HEK293 (cell line): ENCODE measurements at regions not wholly inside any gene's neighbourhood (a gene's known extent, or its start where the extent isn't known, plus 50 kb on each side); places are given as distances from the start of the nearest gene placed in this dataset.
A peak's percentile ranks its signal among the peaks of the same experiment; 100 is the strongest.

Experiments used
- CTCF ChIA-PET: fragments of 350-600 bp; formaldehyde crosslinking; extraction: SDS; loops from one replicate; lab custom pipeline; 2021; ENCODE audit warnings: antibody characterized with exemption; lab: Yijun Ruan, JAX
- POLR2A ChIA-PET: fragments of 300-600 bp; formaldehyde crosslinking; extraction: SDS; loops from one replicate; lab custom pipeline; 2020; ENCODE audit warnings: antibody characterized with exemption, inconsistent platforms; lab: Yijun Ruan, JAX
- H3K27ac ChIP-seq: fragments of 200-500 bp; sonication (Bioruptor generic); 2 replicates; pipeline ENCODE4 v1.5.1; 2014; ENCODE audit warnings: low read depth, low read length, control low read depth, inconsistent platforms; ENCODE audit errors: extremely low read depth
- H3K36me3 ChIP-seq, 2 experiments: fragments of 200-500 bp in 1 of 2; sonication (Bioruptor generic) in 1 of 2; 1 replicate in 1 of 2; 2 replicates in 1 of 2; pipeline ENCODE4 v1.5.1; 2014 to 2017; ENCODE audit warnings: inconsistent platforms in 2 of 2, low read length in 2 of 2; ENCODE audit not compliant: control insufficient read depth in 2 of 2, insufficient read depth in 1 of 2
- H3K4me1 ChIP-seq: fragments of 200-500 bp; sonication (Bioruptor generic); 2 replicates; pipeline ENCODE4 v1.5.1; 2014; ENCODE audit warnings: mild to moderate bottlenecking, low read length, inconsistent platforms; ENCODE audit not compliant: control insufficient read depth, insufficient read depth
- H3K4me3 ChIP-seq: 2 replicates; pipeline ENCODE4 v1.5.1; 2011; ENCODE audit warnings: low read depth, mild to moderate bottlenecking, control low read depth, low read length, moderate library complexity
- H3K9me3 ChIP-seq: fragments of 200-500 bp; sonication (Bioruptor generic); 2 replicates; pipeline ENCODE4 v1.5.1; 2014; ENCODE audit warnings: low read depth, low read length, inconsistent platforms; ENCODE audit not compliant: control insufficient read depth, insufficient read depth
- CTCF ChIP-seq: fragments of 450-650 bp; formaldehyde crosslinking; IDR thresholded peaks from 2 replicates; pipeline ENCODE4 v1.5.1; 2016; ENCODE audit warnings: missing biosample characterization, missing genetic modification characterization
- EGR2 ChIP-seq: fragments of 450-650 bp; formaldehyde crosslinking; IDR thresholded peaks from 2 replicates; pipeline ENCODE4 v1.5.1; 2016; ENCODE audit warnings: low read depth, missing biosample characterization, missing genetic modification characterization
- HIC1 ChIP-seq: fragments of 450-650 bp; formaldehyde crosslinking; IDR thresholded peaks from 2 replicates; pipeline ENCODE4 v1.5.1; 2016; ENCODE audit warnings: missing biosample characterization, missing genetic modification characterization
- SCRT2 ChIP-seq: fragments of 450-650 bp; formaldehyde crosslinking; IDR thresholded peaks from 2 replicates; pipeline ENCODE4 v1.5.1; 2016; ENCODE audit warnings: missing biosample characterization, missing genetic modification characterization
- ZBTB21 ChIP-seq: fragments of 450-650 bp; formaldehyde crosslinking; IDR thresholded peaks from 2 replicates; pipeline ENCODE4 v1.5.1; 2017; ENCODE audit warnings: missing biosample characterization, missing genetic modification characterization
- ZBTB6 ChIP-seq: fragments of 450-650 bp; formaldehyde crosslinking; IDR thresholded peaks from 2 replicates; pipeline ENCODE4 v1.5.1; 2017; ENCODE audit warnings: missing biosample characterization, missing genetic modification characterization
- ZFHX2 ChIP-seq: fragments of 450-650 bp; formaldehyde crosslinking; conservative IDR thresholded peaks from 2 replicates; pipeline ENCODE4 v1.5.1; 2016; ENCODE audit warnings: missing biosample characterization, missing genetic modification characterization
- ZNF10 ChIP-seq: fragments of 450-650 bp; formaldehyde crosslinking; IDR thresholded peaks from 2 replicates; pipeline ENCODE4 v1.5.1; 2017; ENCODE audit warnings: missing biosample characterization, missing genetic modification characterization
- ZNF138 ChIP-seq: fragments of 450-650 bp; formaldehyde crosslinking; IDR thresholded peaks from 2 replicates; pipeline ENCODE4 v1.5.1; 2016; ENCODE audit warnings: missing biosample characterization, missing genetic modification characterization, borderline replicate concordance
- ZNF239 ChIP-seq: fragments of 450-650 bp; formaldehyde crosslinking; IDR thresholded peaks from 2 replicates; pipeline ENCODE4 v1.5.1; 2016; ENCODE audit warnings: missing biosample characterization, missing genetic modification characterization
- ZNF398 ChIP-seq: fragments of 450-650 bp; formaldehyde crosslinking; IDR thresholded peaks from 2 replicates; pipeline ENCODE4 v1.5.1; 2017; ENCODE audit warnings: missing biosample characterization, missing genetic modification characterization
- ZNF561 ChIP-seq: fragments of 450-650 bp; IDR thresholded peaks from 2 replicates; pipeline ENCODE4 v1.5.1; 2018; ENCODE audit warnings: missing biosample characterization, missing genetic modification characterization, borderline replicate concordance
- ZNF654 ChIP-seq: fragments of 450-650 bp; formaldehyde crosslinking; IDR thresholded peaks from 2 replicates; pipeline ENCODE4 v1.5.1; 2016; ENCODE audit warnings: low read depth, missing biosample characterization, missing genetic modification characterization
- ZNF660 ChIP-seq: fragments of 450-650 bp; IDR thresholded peaks from 2 replicates; pipeline ENCODE4 v1.5.1; 2018; ENCODE audit warnings: missing biosample characterization, mild to moderate bottlenecking, missing genetic modification characterization

- CTCF ChIA-PET = interaction anchor here (1.0 to 1.5 kb wide), 2 partner anchors 10 to 12 kb away, joined by 3 read pairs; no protein-coding TSS in a partner anchor
- POLR2A ChIA-PET = no interaction called here
- peak; percentile 54 for TF ChIP-seq EGR2 (tag by site-specific recombination)
- TF ChIP-seq ZFHX2 (tag by site-specific recombination) = peak; percentile 77
- TF ChIP-seq ZBTB6 (tag by site-specific recombination) = no peak
- H3K4me3 ChIP-seq = no peak overlapping the region
- no peaks in the 10 kb centered on the region for H3K36me3 ChIP-seq
- peaks cover 11% of the 10 kb centered on the region for H3K4me1 ChIP-seq
- H3K27ac ChIP-seq = no peak overlapping the region
- no peaks in the 10 kb centered on the region for H3K9me3 ChIP-seq
Observed at GRCh38 chr12:46663318-46663717, 162.5 kb downstream of the SLC38A4 start.

- H3K4me1 ChIP-seq = peaks cover 11% of the 10 kb centered on the region
Observed at GRCh38 chr12:46661110-46661845, 164.5 kb downstream of the SLC38A4 start.

More at GRCh38 chr12:46661110-46661845, 164.5 kb downstream of the SLC38A4 start:
- no peaks in the 10 kb centered on the region for H3K9me3 ChIP-seq
- ChIA-PET CTCF (interaction anchor here (0.5 to 1.7 kb wide), 13 partner anchors 9 to 317 kb away, joined by 3 to 9 read pairs (median 4); no protein-coding TSS in a partner anchor), POLR2A (interaction anchor here (1.1 to 1.4 kb wide), 3 partner anchors 205 to 304 kb away, joined by 3 to 4 read pairs (median 3); no protein-coding TSS in a partner anchor)
- TF ChIP-seq CTCF (tag by site-specific recombination) (peak; percentile 65), ZNF660 (tag by site-specific recombination) (0 out of 2 replicates have a peak, but pooled peaks have one; percentile 33), ZBTB21 (tag by site-specific recombination) (no peak), SCRT2 (peak; percentile 52; the same call in 1 of the 2 replicates), ZNF654 (peak; percentile 59), ZNF561 (0 out of 2 replicates have a peak, but pooled peaks have one; percentile 54), ZNF239 (no peak), ZNF10 (tag by site-specific recombination) (0 out of 2 replicates have a peak, but pooled peaks have one; percentile 31), ZNF138 (tag by site-specific recombination) (no peak), HIC1 (tag by site-specific recombination) (no peak), ZNF398 (peak; percentile 14; the same call in 1 of the 2 replicates)
- no peak overlapping the region for H3K4me3 ChIP-seq
- H3K27ac ChIP-seq = no peak overlapping the region
- H3K36me3 ChIP-seq = no peaks in the 10 kb centered on the region
